GM23338 (cell line): ENCODE measurements at regions not wholly inside any gene's neighbourhood (a gene's known extent, or its start where the extent isn't known, plus 50 kb on each side); places are given as distances from the start of the nearest gene placed in this dataset.

Experiments used
- ATAC-seq: fragments of 200-7000 bp; cut with Tn5 transposase; 3 replicates; pipeline ENCODE4 v1.9.1; 2020
- DNase-seq: peaks from one replicate; pipeline ENCODE4 v3.0.0-alpha.2; 2015; ENCODE audit warnings: low spot score
- H2AFZ ChIP-seq: fragments of 200-600 bp; sonication (generic); 2 replicates; pipeline ENCODE4 v1.8.0; 2016; ENCODE audit warnings: antibody characterized with exemption, mild to moderate bottlenecking, moderate library complexity
- H3F3A ChIP-seq: fragments of 200-600 bp; sonication (generic); replicated peaks from 2 replicates; pipeline ENCODE4 v1.8.0; 2017; ENCODE audit warnings: antibody characterized with exemption, mixed run types, low read depth
- H3K27ac ChIP-seq: fragments of 200-600 bp; sonication (generic); 2 replicates; pipeline ENCODE4 v1.6.1; 2016; ENCODE audit warnings: low read depth
- H3K27me3 ChIP-seq: fragments of 200-600 bp; sonication (generic); 2 replicates; pipeline ENCODE4 v1.8.0; 2016; ENCODE audit warnings: mild to moderate bottlenecking, mixed run types, moderate library complexity; ENCODE audit not compliant: insufficient read depth
- H3K36me3 ChIP-seq: fragments of 200-600 bp; sonication (generic); 2 replicates; pipeline ENCODE4 v1.8.0; 2016; ENCODE audit warnings: mild to moderate bottlenecking; ENCODE audit not compliant: insufficient read depth
- H3K4me1 ChIP-seq: fragments of 200-600 bp; sonication (generic); 2 replicates; pipeline ENCODE4 v1.8.0; 2016; ENCODE audit warnings: mild to moderate bottlenecking, moderate library complexity; ENCODE audit not compliant: insufficient read depth
- H3K4me2 ChIP-seq: fragments of 200-600 bp; sonication (generic); 2 replicates; pipeline ENCODE4 v1.7.1; 2017; ENCODE audit warnings: mixed run types
- H3K4me3 ChIP-seq: fragments of 200-600 bp; sonication (generic); 2 replicates; pipeline ENCODE4 v1.6.1; 2016; ENCODE audit warnings: mixed run types
- H3K79me2 ChIP-seq: fragments of 200-600 bp; sonication (generic); replicated peaks from 2 replicates; pipeline ENCODE4 v1.8.0; 2017; ENCODE audit warnings: mild to moderate bottlenecking; ENCODE audit not compliant: insufficient read depth
- H3K9me2 ChIP-seq: fragments of 200-600 bp; sonication (generic); 2 replicates; pipeline ENCODE4 v1.8.0; 2017; ENCODE audit not compliant: insufficient read depth
- H4K20me1 ChIP-seq: fragments of 200-600 bp; sonication (generic); replicated peaks from 2 replicates; pipeline ENCODE4 v1.8.0; 2017; ENCODE audit warnings: mild to moderate bottlenecking; ENCODE audit not compliant: insufficient read depth
- H3K27ac Mint-ChIP-seq: 2 replicates; pipeline ENCODE4 v1.8.0; 2020; ENCODE audit warnings: inconsistent platforms, mild to moderate bottlenecking, moderate library complexity, mixed read lengths
- H3K27me3 Mint-ChIP-seq: 3 replicates; pipeline ENCODE4 v1.8.0; 2022; ENCODE audit warnings: low read depth, mild to moderate bottlenecking, moderate library complexity, mixed read lengths, inconsistent platforms; ENCODE audit not compliant: insufficient read depth, poor library complexity
- H3K36me3 Mint-ChIP-seq: 3 replicates; pipeline ENCODE4 v1.8.0; 2021; ENCODE audit warnings: low read depth, mild to moderate bottlenecking, inconsistent platforms, moderate library complexity, mixed read lengths
- H3K4me1 Mint-ChIP-seq: 3 replicates; pipeline ENCODE4 v1.8.0; 2020; ENCODE audit warnings: mild to moderate bottlenecking, inconsistent platforms, mixed read lengths
- H3K4me3 Mint-ChIP-seq: 3 replicates; pipeline ENCODE4 v1.8.0; 2021; ENCODE audit warnings: moderate library complexity, mild to moderate bottlenecking, inconsistent platforms, mixed read lengths
- H3K9me3 Mint-ChIP-seq: 3 replicates; pipeline ENCODE4 v1.8.0; 2020; ENCODE audit warnings: moderate library complexity, mild to moderate bottlenecking, inconsistent platforms, mixed read lengths
- CREB1 ChIP-seq: fragments of 250-450 bp; sonication (Bioruptor Pico); IDR thresholded peaks from 2 replicates; pipeline ENCODE4 v1.5.0; 2020; ENCODE audit warnings: low read depth, mild to moderate bottlenecking, moderate library complexity
- EZH2 ChIP-seq: fragments of 200-600 bp; sonication (generic); IDR thresholded peaks from one replicate; pipeline ENCODE4 v1.8.0; 2017; ENCODE audit warnings: antibody characterized with exemption, mild to moderate bottlenecking, low read depth; ENCODE audit not compliant: unreplicated experiment
- EZH2phosphoT487 ChIP-seq: fragments of 200-600 bp; sonication (generic); IDR thresholded peaks from one replicate; pipeline ENCODE4 v1.8.1; 2018; ENCODE audit warnings: antibody characterized with exemption; ENCODE audit not compliant: unreplicated experiment
- JUNB ChIP-seq: IDR thresholded peaks from one replicate; pipeline ENCODE4 v1.6.1; 2016; ENCODE audit warnings: antibody characterized with exemption; ENCODE audit not compliant: unreplicated experiment
- NANOG ChIP-seq: IDR thresholded peaks from 2 replicates; pipeline ENCODE4 v1.6.1; 2016; ENCODE audit warnings: antibody characterized with exemption, borderline replicate concordance
- POLR2AphosphoS5 ChIP-seq: IDR thresholded peaks from 2 replicates; pipeline ENCODE4 v1.6.1; 2016; ENCODE audit warnings: antibody characterized with exemption, low read depth
- STAT1 ChIP-seq: IDR thresholded peaks from one replicate; pipeline ENCODE4 v1.6.1; 2016; ENCODE audit warnings: antibody characterized with exemption; ENCODE audit not compliant: unreplicated experiment
- ZNF114 ChIP-seq: fragments of 250-450 bp; sonication (Bioruptor Pico); IDR thresholded peaks from 2 replicates; pipeline ENCODE4 v1.5.0; 2020; ENCODE audit warnings: mild to moderate bottlenecking, moderate library complexity
- ZNF331 ChIP-seq: fragments of 250-450 bp; sonication (Bioruptor Pico); IDR thresholded peaks from 2 replicates; pipeline ENCODE4 v1.5.0; 2020; ENCODE audit warnings: low read depth, mild to moderate bottlenecking, moderate library complexity
- TF ChIP-seq, protein P1 (sequence below): IDR thresholded peaks from one replicate; pipeline ENCODE4 v1.6.1; 2018; ENCODE audit warnings: antibody characterized with exemption; ENCODE audit not compliant: unreplicated experiment
- TF ChIP-seq, protein P2 (sequence below), 2 experiments: fragments of 200-600 bp in 1 of 2; sonication (generic) in 1 of 2; conservative IDR thresholded peaks; 2 replicates each; pipeline versions ENCODE4 v1.5.1 to v1.6.1; 2016 to 2017; ENCODE audit warnings: antibody characterized with exemption in 2 of 2, low read depth in 2 of 2, mild to moderate bottlenecking in 2 of 2, moderate library complexity in 1 of 2
- TF ChIP-seq, protein P3 (sequence below): IDR thresholded peaks from 2 replicates; pipeline ENCODE4 v1.6.1; 2016; ENCODE audit warnings: antibody characterized with exemption
- TF ChIP-seq, protein P4 (sequence below): fragments of 250-450 bp; sonication (Bioruptor Pico); IDR thresholded peaks from 2 replicates; pipeline ENCODE4 v1.5.0; 2020; ENCODE audit warnings: mild to moderate bottlenecking, moderate library complexity

DNA sequence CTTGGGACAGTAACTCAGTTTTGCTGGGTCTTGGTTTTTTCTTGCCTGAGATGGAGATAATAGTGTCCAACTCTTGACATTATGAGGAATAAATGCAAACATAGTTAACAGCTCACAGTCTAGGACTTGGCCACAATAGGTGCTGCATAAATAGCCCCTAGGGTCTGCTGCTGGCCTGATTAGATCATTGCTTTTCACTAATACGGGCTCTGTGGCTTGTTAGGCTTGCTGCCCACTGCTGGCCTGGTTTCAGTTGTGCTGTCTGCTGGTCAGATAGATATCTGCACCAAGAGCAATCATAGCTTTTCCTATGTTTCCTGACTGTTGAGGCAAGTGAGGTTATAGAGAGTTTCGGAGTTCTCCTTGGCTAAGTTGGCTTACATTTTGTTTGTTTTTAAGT lies 246.1 kb downstream of the DNAJB9 start:
- TF ChIP-seq STAT1, result no peak
- TF ChIP-seq ZNF114 (CRISPR knock-in tag), result no peak
- TF ChIP-seq EZH2phosphoT487, result no peak
- TF ChIP-seq CREB1, result no peak
- TF ChIP-seq POLR2AphosphoS5, result no peak
- TF ChIP-seq, protein P1, sequence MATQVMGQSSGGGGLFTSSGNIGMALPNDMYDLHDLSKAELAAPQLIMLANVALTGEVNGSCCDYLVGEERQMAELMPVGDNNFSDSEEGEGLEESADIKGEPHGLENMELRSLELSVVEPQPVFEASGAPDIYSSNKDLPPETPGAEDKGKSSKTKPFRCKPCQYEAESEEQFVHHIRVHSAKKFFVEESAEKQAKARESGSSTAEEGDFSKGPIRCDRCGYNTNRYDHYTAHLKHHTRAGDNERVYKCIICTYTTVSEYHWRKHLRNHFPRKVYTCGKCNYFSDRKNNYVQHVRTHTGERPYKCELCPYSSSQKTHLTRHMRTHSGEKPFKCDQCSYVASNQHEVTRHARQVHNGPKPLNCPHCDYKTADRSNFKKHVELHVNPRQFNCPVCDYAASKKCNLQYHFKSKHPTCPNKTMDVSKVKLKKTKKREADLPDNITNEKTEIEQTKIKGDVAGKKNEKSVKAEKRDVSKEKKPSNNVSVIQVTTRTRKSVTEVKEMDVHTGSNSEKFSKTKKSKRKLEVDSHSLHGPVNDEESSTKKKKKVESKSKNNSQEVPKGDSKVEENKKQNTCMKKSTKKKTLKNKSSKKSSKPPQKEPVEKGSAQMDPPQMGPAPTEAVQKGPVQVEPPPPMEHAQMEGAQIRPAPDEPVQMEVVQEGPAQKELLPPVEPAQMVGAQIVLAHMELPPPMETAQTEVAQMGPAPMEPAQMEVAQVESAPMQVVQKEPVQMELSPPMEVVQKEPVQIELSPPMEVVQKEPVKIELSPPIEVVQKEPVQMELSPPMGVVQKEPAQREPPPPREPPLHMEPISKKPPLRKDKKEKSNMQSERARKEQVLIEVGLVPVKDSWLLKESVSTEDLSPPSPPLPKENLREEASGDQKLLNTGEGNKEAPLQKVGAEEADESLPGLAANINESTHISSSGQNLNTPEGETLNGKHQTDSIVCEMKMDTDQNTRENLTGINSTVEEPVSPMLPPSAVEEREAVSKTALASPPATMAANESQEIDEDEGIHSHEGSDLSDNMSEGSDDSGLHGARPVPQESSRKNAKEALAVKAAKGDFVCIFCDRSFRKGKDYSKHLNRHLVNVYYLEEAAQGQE, result no peak
- no peak for TF ChIP-seq NANOG
- no peak for TF ChIP-seq JUNB
- TF ChIP-seq, protein P2, sequence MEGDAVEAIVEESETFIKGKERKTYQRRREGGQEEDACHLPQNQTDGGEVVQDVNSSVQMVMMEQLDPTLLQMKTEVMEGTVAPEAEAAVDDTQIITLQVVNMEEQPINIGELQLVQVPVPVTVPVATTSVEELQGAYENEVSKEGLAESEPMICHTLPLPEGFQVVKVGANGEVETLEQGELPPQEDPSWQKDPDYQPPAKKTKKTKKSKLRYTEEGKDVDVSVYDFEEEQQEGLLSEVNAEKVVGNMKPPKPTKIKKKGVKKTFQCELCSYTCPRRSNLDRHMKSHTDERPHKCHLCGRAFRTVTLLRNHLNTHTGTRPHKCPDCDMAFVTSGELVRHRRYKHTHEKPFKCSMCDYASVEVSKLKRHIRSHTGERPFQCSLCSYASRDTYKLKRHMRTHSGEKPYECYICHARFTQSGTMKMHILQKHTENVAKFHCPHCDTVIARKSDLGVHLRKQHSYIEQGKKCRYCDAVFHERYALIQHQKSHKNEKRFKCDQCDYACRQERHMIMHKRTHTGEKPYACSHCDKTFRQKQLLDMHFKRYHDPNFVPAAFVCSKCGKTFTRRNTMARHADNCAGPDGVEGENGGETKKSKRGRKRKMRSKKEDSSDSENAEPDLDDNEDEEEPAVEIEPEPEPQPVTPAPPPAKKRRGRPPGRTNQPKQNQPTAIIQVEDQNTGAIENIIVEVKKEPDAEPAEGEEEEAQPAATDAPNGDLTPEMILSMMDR (conservative IDR thresholded peaks at IDR 0.05; ENCODE audit: low read depth in 2 of 2), result no peak
- TF ChIP-seq, protein P3, sequence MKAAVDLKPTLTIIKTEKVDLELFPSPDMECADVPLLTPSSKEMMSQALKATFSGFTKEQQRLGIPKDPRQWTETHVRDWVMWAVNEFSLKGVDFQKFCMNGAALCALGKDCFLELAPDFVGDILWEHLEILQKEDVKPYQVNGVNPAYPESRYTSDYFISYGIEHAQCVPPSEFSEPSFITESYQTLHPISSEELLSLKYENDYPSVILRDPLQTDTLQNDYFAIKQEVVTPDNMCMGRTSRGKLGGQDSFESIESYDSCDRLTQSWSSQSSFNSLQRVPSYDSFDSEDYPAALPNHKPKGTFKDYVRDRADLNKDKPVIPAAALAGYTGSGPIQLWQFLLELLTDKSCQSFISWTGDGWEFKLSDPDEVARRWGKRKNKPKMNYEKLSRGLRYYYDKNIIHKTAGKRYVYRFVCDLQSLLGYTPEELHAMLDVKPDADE, result no peak
- TF ChIP-seq ZNF331, result no peak
- TF ChIP-seq, protein P4, sequence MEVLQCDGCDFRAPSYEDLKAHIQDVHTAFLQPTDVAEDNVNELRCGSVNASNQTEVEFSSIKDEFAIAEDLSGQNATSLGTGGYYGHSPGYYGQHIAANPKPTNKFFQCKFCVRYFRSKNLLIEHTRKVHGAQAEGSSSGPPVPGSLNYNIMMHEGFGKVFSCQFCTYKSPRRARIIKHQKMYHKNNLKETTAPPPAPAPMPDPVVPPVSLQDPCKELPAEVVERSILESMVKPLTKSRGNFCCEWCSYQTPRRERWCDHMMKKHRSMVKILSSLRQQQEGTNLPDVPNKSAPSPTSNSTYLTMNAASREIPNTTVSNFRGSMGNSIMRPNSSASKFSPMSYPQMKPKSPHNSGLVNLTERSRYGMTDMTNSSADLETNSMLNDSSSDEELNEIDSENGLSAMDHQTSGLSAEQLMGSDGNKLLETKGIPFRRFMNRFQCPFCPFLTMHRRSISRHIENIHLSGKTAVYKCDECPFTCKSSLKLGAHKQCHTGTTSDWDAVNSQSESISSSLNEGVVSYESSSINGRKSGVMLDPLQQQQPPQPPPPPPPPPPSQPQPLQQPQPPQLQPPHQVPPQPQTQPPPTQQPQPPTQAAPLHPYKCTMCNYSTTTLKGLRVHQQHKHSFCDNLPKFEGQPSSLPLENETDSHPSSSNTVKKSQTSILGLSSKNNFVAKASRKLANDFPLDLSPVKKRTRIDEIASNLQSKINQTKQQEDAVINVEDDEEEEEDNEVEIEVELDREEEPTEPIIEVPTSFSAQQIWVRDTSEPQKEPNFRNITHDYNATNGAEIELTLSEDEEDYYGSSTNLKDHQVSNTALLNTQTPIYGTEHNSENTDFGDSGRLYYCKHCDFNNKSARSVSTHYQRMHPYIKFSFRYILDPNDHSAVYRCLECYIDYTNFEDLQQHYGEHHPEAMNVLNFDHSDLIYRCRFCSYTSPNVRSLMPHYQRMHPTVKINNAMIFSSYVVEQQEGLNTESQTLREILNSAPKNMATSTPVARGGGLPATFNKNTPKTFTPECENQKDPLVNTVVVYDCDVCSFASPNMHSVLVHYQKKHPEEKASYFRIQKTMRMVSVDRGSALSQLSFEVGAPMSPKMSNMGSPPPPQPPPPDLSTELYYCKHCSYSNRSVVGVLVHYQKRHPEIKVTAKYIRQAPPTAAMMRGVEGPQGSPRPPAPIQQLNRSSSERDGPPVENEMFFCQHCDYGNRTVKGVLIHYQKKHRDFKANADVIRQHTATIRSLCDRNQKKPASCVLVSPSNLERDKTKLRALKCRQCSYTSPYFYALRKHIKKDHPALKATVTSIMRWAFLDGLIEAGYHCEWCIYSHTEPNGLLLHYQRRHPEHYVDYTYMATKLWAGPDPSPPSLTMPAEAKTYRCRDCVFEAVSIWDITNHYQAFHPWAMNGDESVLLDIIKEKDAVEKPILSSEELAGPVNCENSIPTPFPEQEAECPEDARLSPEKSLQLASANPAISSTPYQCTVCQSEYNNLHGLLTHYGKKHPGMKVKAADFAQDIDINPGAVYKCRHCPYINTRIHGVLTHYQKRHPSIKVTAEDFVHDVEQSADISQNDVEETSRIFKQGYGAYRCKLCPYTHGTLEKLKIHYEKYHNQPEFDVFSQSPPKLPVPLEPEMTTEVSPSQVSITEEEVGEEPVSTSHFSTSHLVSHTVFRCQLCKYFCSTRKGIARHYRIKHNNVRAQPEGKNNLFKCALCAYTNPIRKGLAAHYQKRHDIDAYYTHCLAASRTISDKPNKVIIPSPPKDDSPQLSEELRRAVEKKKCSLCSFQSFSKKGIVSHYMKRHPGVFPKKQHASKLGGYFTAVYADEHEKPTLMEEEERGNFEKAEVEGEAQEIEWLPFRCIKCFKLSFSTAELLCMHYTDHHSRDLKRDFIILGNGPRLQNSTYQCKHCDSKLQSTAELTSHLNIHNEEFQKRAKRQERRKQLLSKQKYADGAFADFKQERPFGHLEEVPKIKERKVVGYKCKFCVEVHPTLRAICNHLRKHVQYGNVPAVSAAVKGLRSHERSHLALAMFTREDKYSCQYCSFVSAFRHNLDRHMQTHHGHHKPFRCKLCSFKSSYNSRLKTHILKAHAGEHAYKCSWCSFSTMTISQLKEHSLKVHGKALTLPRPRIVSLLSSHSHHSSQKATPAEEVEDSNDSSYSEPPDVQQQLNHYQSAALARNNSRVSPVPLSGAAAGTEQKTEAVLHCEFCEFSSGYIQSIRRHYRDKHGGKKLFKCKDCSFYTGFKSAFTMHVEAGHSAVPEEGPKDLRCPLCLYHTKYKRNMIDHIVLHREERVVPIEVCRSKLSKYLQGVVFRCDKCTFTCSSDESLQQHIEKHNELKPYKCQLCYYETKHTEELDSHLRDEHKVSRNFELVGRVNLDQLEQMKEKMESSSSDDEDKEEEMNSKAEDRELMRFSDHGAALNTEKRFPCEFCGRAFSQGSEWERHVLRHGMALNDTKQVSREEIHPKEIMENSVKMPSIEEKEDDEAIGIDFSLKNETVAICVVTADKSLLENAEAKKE, result no peak
- TF ChIP-seq EZH2, result no peak
- no peaks in the 10 kb centered on the region for H3F3A ChIP-seq
- ATAC-seq (no peak), DNase-seq (no peak)
- H3K36me3 ChIP-seq, result peaks cover 3% of the 10 kb centered on the region; the same call in 1 of the 2 replicates
- H4K20me1 ChIP-seq, result no peaks in the 10 kb centered on the region
- H3K9me2 ChIP-seq, result peaks cover 12% of the 10 kb centered on the region
- Mint-ChIP-seq H3K9me3 (peaks cover 24% of the 10 kb centered on the region), H3K27ac (no peak overlapping the region), H3K4me3 (no peak overlapping the region), H3K4me1 (peaks cover 7% of the 10 kb centered on the region), H3K27me3 (peaks cover 3% of the 10 kb centered on the region), H3K36me3 (peaks cover 20% of the 10 kb centered on the region)
- H3K4me2 ChIP-seq, result no peak overlapping the region
- H3K27me3 ChIP-seq, result no peaks in the 10 kb centered on the region
- no peaks in the 10 kb centered on the region for H3K4me1 ChIP-seq
- no peak overlapping the region for H2AFZ ChIP-seq
- no peak overlapping the region for H3K4me3 ChIP-seq
- H3K79me2 ChIP-seq, result no peaks in the 10 kb centered on the region
- no peak overlapping the region for H3K27ac ChIP-seq
